ENCODE measurements at regions not wholly inside any gene's neighbourhood (a gene's known extent, or its start where the extent isn't known, plus 50 kb on each side); places are given as distances from the start of the nearest gene placed in this dataset.
"Not testable (repeated sequence)": the region's sequence is repeated elsewhere in the genome, so short reads cannot be mapped to it uniquely, and the experiment has no call there.

DNA sequence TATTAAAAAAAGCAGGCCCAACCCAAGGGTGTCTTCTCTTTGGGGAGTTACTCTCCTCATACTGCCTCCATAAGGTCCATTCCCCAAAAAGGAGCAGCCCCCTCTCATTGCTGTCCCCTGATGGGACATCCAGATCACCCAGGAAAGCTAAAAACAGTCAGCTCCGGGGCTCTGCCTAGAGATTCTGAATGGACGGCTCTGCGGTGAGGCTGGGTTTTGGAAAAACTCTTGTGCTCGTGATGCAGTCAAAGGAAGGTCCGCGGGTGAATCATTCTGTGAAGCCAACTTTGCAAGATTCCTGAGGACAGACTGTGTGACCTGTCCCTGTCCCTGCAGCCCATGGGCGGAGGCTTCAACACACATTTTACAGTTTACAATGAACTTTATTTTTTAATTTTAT lies 351.5 kb downstream of the TYW1 start:
- Mint-ChIP-seq H3K9me3 (no peaks in the 10 kb centered on the region), H3K27me3 (ENCODE audit: low read depth in 2 of 2) (no peaks in the 10 kb centered on the region), H3K36me3 (no peaks in the 10 kb centered on the region), H3K4me1 (no peaks in the 10 kb centered on the region), H3K4me3 (no peak overlapping the region), H3K27ac (no peak overlapping the region)
- ATAC-seq (no peak), DNase-seq (no peak)
- Histone ChIP-seq H3K4me1 (ENCODE audit: control insufficient read depth, insufficient read depth, low read length) (no peaks in the 10 kb centered on the region), H3K9me3 (ENCODE audit: control insufficient read depth, insufficient read depth, low read length) (no peaks in the 10 kb centered on the region), H3K4me3 (ENCODE audit: low read length) (no peak overlapping the region), H3K27me3 (ENCODE audit: control insufficient read depth, insufficient read depth, low read length) (no peaks in the 10 kb centered on the region), H3K36me3 (ENCODE audit: control insufficient read depth, insufficient read depth, low read length) (peaks cover 2% of the 10 kb centered on the region), H3K27ac (ENCODE audit: low read length) (no peak overlapping the region)
- intact Hi-C loops (cut with micrococcal nuclease), result no loop called here
- TF ChIP-seq, protein P1, sequence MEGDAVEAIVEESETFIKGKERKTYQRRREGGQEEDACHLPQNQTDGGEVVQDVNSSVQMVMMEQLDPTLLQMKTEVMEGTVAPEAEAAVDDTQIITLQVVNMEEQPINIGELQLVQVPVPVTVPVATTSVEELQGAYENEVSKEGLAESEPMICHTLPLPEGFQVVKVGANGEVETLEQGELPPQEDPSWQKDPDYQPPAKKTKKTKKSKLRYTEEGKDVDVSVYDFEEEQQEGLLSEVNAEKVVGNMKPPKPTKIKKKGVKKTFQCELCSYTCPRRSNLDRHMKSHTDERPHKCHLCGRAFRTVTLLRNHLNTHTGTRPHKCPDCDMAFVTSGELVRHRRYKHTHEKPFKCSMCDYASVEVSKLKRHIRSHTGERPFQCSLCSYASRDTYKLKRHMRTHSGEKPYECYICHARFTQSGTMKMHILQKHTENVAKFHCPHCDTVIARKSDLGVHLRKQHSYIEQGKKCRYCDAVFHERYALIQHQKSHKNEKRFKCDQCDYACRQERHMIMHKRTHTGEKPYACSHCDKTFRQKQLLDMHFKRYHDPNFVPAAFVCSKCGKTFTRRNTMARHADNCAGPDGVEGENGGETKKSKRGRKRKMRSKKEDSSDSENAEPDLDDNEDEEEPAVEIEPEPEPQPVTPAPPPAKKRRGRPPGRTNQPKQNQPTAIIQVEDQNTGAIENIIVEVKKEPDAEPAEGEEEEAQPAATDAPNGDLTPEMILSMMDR (IDR thresholded peaks at IDR 0.05), result no peak
- WGBS (ENCODE audit: insufficient coverage), result 92% methylated on average over 7 of the region's 7 CpGs

DNA sequence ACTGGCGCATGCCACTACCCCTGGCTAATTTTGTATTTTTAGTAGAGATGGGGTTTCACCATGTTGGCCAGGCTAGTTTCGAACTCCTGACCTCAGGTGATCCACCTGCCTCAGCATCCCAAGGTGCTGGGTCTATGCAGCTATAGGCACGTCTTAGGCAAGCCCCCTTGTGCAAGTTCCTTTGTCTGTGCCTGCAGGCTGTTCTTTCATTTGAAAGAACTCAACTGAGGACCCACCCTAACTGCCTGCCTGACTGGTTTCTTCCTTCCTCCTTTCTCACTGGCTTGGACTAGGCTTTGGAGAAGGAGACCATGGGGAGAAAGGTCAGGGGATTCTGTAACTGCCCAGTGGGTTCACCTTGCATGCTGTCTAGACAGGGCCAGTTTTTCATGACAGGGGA lies 361.0 kb downstream of the TYW1 start:
- H3K27ac Mint-ChIP-seq; H3K36me3 ChIP-seq (ENCODE audit: control insufficient read depth, insufficient read depth, low read length); H3K27me3 ChIP-seq (ENCODE audit: control insufficient read depth, insufficient read depth, low read length); H3K27me3 Mint-ChIP-seq (ENCODE audit: low read depth in 2 of 2); H3K4me1 ChIP-seq (ENCODE audit: control insufficient read depth, insufficient read depth, low read length); H3K4me3 Mint-ChIP-seq; intact Hi-C loops (cut with micrococcal nuclease); H3K27ac ChIP-seq (ENCODE audit: low read length); H3K36me3 Mint-ChIP-seq; H3K9me3 Mint-ChIP-seq; ATAC-seq; H3K4me3 ChIP-seq (ENCODE audit: low read length); H3K4me1 Mint-ChIP-seq; DNase-seq: not testable (repeated sequence)
- peaks cover 11% of the 10 kb centered on the region for H3K9me3 ChIP-seq (ENCODE audit: control insufficient read depth, insufficient read depth, low read length)
- WGBS (ENCODE audit: insufficient coverage), result 94% methylated on average over 3 of the region's 3 CpGs

DNA sequence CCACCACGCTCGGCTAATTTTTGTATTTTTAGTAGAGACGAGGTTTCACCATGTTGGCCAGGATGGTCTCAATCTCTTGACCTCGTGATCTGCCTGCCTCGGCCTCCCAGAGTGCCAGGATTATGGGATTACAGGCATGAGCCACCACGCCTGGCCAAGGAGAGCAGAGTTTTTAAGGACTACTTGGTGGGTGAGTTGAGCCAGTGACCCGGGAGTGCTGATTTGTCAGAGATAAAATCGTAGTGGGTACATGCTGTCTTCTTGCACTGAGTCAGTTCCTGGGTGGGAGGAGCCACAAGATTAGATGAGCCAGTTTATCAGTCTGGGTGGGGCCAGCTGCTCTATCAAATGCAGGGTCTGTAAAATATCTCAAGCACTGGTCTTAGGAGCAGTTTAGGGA lies 361.7 kb downstream of the TYW1 start:
- H3K27me3 ChIP-seq (ENCODE audit: control insufficient read depth, insufficient read depth, low read length); H3K9me3 Mint-ChIP-seq; H3K27me3 Mint-ChIP-seq (ENCODE audit: low read depth in 2 of 2); intact Hi-C loops (cut with micrococcal nuclease); DNase-seq; ATAC-seq; H3K36me3 Mint-ChIP-seq; H3K4me1 ChIP-seq (ENCODE audit: control insufficient read depth, insufficient read depth, low read length); H3K4me1 Mint-ChIP-seq; H3K27ac Mint-ChIP-seq; H3K27ac ChIP-seq (ENCODE audit: low read length); H3K4me3 Mint-ChIP-seq; H3K4me3 ChIP-seq (ENCODE audit: low read length); H3K36me3 ChIP-seq (ENCODE audit: control insufficient read depth, insufficient read depth, low read length): not testable (repeated sequence)
- H3K9me3 ChIP-seq (ENCODE audit: control insufficient read depth, insufficient read depth, low read length), result peaks cover 11% of the 10 kb centered on the region
- 88% methylated on average over 8 of the region's 8 CpGs for WGBS (ENCODE audit: insufficient coverage)

DNA sequence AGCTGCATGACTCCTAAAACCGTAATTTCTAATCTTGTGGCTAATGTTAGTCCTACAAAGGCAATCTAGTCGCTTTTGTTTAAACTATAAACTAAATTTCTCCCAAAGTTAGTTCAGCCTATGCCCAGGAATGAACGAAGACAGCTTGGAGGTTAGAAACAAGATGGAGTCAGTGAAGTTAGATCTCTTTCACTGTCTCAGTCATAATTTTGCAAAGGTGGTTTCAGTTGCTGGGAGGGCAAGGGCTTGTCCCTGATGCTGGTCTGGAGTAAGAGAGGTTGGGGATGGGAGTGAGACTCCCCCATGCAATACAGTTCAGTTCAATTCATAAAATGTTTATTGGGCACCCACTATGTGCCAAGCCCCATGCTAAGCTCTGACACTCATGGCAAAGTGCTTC lies 362.1 kb downstream of the TYW1 start:
- intact Hi-C loops (cut with micrococcal nuclease); H3K27me3 ChIP-seq (ENCODE audit: control insufficient read depth, insufficient read depth, low read length); H3K27ac Mint-ChIP-seq; ATAC-seq; H3K36me3 ChIP-seq (ENCODE audit: control insufficient read depth, insufficient read depth, low read length); H3K27me3 Mint-ChIP-seq (ENCODE audit: low read depth in 2 of 2); H3K4me1 Mint-ChIP-seq; H3K36me3 Mint-ChIP-seq; H3K4me1 ChIP-seq (ENCODE audit: control insufficient read depth, insufficient read depth, low read length); H3K4me3 Mint-ChIP-seq; H3K27ac ChIP-seq (ENCODE audit: low read length); H3K9me3 Mint-ChIP-seq; DNase-seq; H3K4me3 ChIP-seq (ENCODE audit: low read length): not testable (repeated sequence)
- H3K9me3 ChIP-seq (ENCODE audit: control insufficient read depth, insufficient read depth, low read length), result peaks cover 11% of the 10 kb centered on the region
- WGBS (ENCODE audit: insufficient coverage), result 89% methylated on average over 3 of the region's 3 CpGs

DNA sequence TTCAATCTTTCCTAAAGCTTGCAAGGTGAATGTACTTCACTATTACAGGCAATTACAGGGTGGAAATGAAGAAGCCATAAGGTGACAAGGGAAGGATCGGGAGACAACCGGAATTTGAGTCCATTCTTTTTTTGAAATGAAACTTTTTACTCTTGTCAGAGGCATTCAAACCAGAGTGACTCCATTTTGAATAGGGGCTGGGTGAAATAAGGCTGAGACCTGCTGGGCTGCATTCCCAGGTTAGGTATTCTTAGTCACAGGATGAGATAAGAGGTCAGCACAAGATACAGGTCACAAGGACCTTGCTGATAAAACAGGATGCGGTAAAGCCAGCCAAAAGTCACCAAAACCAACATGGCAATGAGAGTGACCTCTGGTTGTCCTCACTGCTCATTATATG lies 363.3 kb downstream of the TYW1 start:
- DNase-seq (no peak), ATAC-seq (no peak)
- WGBS (ENCODE audit: insufficient coverage), result 100% methylated on average over 3 of the region's 3 CpGs
- H3K9me3 Mint-ChIP-seq, result no peaks in the 10 kb centered on the region
- H3K36me3 Mint-ChIP-seq, result no peaks in the 10 kb centered on the region
- no peaks in the 10 kb centered on the region for H3K27me3 ChIP-seq (ENCODE audit: control insufficient read depth, insufficient read depth, low read length)
- no peak overlapping the region for H3K27ac Mint-ChIP-seq
- H3K4me1 Mint-ChIP-seq, result peaks cover 6% of the 10 kb centered on the region in 2 donors
- no peak overlapping the region for H3K27ac ChIP-seq (ENCODE audit: low read length)
- H3K4me1 ChIP-seq (ENCODE audit: control insufficient read depth, insufficient read depth, low read length), result no peaks in the 10 kb centered on the region
- H3K36me3 ChIP-seq (ENCODE audit: control insufficient read depth, insufficient read depth, low read length), result no peaks in the 10 kb centered on the region
- H3K9me3 ChIP-seq (ENCODE audit: control insufficient read depth, insufficient read depth, low read length), result peaks cover 11% of the 10 kb centered on the region
- H3K4me3 Mint-ChIP-seq, result no peak overlapping the region
- TF ChIP-seq, protein P1 (IDR thresholded peaks at IDR 0.05), result no peak
- H3K4me3 ChIP-seq (ENCODE audit: low read length), result no peak overlapping the region
- intact Hi-C loops (cut with micrococcal nuclease), result no loop called here
- H3K27me3 Mint-ChIP-seq (ENCODE audit: low read depth in 2 of 2), result no peaks in the 10 kb centered on the region

Data from natural killer cell (primary cell).